ENCODE measurements at regions not wholly inside any gene's neighbourhood (a gene's known extent, or its start where the extent isn't known, plus 50 kb on each side); places are given as distances from the start of the nearest gene placed in this dataset.
"Not testable (repeated sequence)": the region's sequence is repeated elsewhere in the genome, so short reads cannot be mapped to it uniquely, and the experiment has no call there.

- DNase-seq (ENCODE audit: low read depth, low spot score) = no peak
Observed at GRCh38 chr18:54433368-54433767, 75.7 kb downstream of the C18orf54 start.

- no peak for DNase-seq (ENCODE audit: low read depth, low spot score)
Observed at GRCh38 chr18:54433857-54434256, 76.2 kb downstream of the C18orf54 start.

DNA sequence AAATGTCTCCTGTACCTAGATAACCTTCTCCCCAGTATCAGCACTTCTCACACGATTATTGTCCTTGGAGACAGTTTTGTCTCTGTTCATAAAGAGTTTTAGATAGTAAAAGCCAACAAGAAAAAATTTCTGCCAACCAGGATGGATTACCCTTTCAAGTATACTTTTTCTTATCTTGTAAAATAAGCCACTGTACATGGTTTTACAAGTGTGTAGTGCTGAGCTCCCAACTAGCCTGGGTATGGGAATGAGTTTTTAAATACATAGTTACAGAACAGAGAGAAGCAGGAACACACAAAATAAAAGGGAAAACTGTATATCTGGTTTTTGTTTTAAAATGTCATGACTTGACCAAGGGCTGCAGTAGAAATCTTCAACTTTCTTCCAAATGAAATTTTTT lies 76.7 kb downstream of the C18orf54 start:
- DNase-seq (ENCODE audit: low read depth, low spot score) = no peak

DNA sequence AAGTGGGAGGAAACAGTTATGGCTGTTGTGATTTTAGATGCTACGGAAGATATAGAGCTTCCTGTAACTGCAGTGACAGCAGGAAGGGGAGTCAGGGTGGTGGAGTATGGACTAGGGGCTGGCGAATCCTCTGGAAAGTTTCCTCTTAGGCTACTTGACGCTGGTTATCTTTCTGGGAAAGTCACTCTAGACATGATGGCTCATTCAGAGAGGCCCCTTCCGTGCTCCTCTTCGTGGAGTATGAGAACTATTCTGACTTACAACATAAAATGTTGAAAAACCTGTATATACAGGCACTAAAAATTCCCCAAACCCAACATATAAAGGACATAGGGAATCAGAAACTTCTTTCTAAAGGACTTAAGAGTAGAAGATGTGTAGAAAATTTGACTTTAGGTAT lies 78.8 kb downstream of the C18orf54 start:
- no peak for DNase-seq (ENCODE audit: low read depth, low spot score)

- no peak for DNase-seq (ENCODE audit: low read depth, low spot score)
Observed at GRCh38 chr18:54440292-54440691, 82.6 kb downstream of the C18orf54 start.

- peak; percentile 36 for DNase-seq (ENCODE audit: low read depth, low spot score)
Observed at GRCh38 chr18:54444319-54444914, 86.7 kb downstream of the C18orf54 start.

DNA sequence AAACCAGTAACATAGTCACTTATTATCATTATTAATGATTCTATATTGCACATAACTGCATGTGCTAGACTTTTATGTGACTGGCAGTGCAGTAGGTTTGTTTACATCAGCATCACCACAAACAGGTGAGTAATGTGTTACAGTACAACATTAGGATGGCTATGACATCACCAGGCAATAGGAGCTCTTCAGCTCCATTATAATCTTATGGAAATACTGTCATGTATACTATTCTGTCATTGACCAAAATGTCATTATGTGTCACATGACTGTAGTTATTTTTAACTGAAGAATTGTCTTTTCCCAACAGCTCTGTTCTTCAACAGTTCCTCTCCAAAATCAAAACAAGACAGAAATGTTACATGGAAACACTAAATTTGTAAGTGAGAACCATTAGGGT lies 96.3 kb downstream of the C18orf54 start:
- no peak for DNase-seq (ENCODE audit: low read depth, low spot score)

DNA sequence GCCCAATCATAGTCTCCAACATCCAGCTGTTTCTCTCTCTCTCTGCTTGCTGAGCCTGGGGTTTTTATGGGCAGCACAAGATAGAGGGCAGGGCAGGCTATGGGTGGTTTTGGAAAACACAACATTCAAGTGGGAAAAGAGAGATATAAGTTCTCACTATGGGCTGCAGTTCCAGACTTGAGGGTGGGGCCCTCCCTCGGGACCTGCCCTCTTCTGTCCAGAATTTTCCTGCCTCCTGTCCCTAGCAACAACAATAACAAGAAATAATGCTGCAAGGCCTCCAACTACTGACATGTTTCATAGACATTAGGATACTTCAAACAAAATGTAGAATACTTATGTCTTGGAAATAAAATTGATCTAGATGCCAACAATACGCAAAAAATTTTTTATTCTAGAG lies 107.8 kb downstream of the C18orf54 start:
- DNase-seq (ENCODE audit: low read depth, low spot score) = no peak

- DNase-seq (ENCODE audit: low read depth, low spot score) = no peak
Observed at GRCh38 chr18:54466248-54467005, 108.7 kb downstream of the C18orf54 start.

- no peak for DNase-seq (ENCODE audit: low read depth, low spot score)
Observed at GRCh38 chr18:54479365-54479764, 111.7 kb upstream of the DYNAP start.

- no peak for DNase-seq (ENCODE audit: low read depth, low spot score)
Observed at GRCh38 chr18:54480616-54481015, 110.4 kb upstream of the DYNAP start.

DNA sequence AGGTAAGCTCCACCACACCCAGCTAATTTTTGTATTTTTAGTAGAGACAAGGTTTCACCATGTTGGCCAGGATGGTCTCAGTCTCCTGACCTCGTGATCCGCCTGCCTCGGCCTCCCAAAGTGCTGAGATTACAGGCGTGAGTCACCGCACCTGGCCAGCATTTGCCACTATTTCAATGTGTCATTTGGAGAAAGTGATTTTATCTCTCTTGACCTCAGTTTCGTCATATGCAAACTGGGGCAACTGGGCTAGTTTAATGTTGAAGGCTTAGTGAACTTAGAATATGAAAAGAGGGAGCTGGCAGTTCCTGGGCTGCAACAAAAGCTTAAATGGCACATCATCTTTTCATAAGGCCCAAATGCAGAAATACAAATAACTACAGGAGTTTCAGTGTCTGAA lies 88.6 kb upstream of the DYNAP start:
- DNase-seq (ENCODE audit: low read depth, low spot score) = not testable (repeated sequence)

GRCh38 chr18:54503131-54503894 lies 87.7 kb upstream of the DYNAP start:
- no peak for DNase-seq (ENCODE audit: low read depth, low spot score)

DNA sequence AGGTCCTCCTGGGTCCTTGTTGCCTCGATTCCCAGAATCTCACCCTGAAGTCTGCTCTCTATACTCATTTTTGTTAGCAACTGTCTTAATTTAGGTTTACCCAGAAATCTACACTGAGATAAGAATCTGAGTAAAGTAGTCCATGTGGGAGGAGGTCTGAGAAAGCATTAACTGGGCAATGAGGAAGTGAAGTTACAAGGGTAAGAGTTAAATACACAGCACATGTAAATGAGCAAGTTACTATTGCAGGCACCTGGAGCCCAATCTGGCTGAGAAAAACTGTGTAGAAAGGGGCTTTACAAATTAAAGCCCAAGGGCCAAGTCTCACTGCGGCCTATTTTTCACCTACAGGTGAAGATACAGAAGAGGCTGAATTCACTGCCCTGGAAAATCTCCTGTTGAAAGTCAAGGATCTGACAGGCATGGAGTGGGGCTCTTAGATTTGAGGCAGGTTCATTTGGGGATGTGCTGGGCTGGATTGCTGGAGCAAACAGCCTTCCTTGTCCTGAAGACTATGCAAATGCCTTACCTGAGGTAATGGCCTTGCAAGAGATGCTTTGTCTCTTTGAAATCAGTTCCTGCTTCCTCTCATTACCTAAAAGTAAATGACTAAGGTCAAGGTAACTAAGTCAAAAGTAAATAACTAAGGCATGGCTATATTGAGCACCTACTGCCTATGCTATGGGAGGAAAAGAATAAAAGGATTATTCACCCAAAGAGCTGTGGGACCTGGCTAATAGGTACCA lies 84.4 kb upstream of the DYNAP start:
- no peak for DNase-seq (ENCODE audit: low read depth, low spot score)

- DNase-seq (ENCODE audit: low read depth, low spot score) = no peak
Observed at GRCh38 chr18:54509793-54510192, 81.3 kb upstream of the DYNAP start.

- DNase-seq (ENCODE audit: low read depth, low spot score) = no peak
Observed at GRCh38 chr18:54515149-54515548, 75.9 kb upstream of the DYNAP start.

- DNase-seq (ENCODE audit: low read depth, low spot score) = no peak
Observed at GRCh38 chr18:54517521-54517920, 73.5 kb upstream of the DYNAP start.

DNA sequence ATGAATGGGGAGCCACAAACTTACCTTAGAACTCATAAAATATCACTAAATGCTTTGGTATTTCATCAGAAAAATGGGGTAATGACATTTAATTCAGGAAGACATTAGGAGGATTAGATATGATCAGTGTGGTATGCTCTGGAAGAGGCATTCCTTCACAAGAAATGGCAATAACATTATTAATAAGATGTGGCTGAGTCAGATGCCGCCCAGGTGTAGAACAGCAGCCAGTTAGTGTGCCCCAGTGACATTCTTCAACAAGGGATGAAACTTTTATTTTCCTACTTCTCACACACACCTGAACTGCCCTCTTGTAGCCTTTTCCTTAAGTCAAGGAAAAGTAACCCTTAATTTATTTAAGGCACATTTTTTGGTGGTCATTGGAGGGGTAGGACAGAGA lies 69.2 kb upstream of the DYNAP start:
- DNase-seq (ENCODE audit: low read depth, low spot score) = no peak

DNA sequence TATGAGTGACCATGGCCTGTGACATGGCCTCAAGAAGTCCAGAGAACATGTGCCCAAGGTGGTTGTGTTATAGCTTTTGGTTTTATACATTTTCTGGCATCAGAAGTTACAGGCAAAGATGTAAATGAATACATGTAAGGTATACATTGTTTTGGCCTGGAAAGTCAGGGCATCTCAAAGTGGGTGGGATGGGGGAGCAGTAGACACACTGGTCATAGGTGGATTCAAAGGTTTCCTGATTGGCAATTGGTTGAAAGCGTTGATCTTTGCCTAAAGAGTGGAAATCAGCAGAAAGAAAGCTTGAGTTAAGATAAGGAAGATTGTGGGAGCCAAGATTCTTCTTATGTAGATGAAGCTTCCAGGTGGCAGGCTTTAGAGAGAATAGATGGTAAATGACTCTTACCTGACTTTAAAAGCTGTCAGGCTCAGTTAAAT lies 62.1 kb upstream of the DYNAP start:
- no peak for DNase-seq (ENCODE audit: low read depth, low spot score)

DNA sequence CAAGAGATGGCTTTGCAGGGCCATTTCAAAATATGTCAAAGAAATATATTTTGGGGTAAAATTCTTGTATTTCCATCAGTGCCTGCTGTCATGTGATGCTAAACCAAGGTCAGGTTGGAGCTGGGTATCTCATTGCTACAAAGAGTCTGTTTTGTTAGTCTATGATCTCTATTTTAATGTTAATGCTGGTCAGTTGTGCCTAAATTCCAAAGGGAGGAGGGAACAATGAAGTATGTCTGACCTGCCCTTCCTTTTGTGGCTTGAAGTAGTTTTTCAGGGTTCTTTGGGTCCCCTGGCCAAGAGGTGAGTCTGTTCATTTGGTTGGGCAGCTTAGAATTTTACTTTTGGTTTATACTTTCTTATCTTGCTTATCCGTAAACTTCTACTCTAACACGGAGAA lies 61.6 kb upstream of the DYNAP start:
- no peak for DNase-seq (ENCODE audit: low read depth, low spot score)

- DNase-seq (ENCODE audit: low read depth, low spot score) = no peak
Observed at GRCh38 chr18:54530285-54530684, 60.8 kb upstream of the DYNAP start.
